Testis (tissue), 2 donors: ENCODE measurements at regions not wholly inside any gene's neighbourhood (a gene's known extent, or its start where the extent isn't known, plus 50 kb on each side); places are given as distances from the start of the nearest gene placed in this dataset.

Source experiments
- POLR2A ChIP-seq: fragments of 450-650 bp; IDR thresholded peaks from one replicate; pipeline ENCODE4 v1.6.1; 2017; ENCODE audit warnings: antibody characterized with exemption, mild to moderate bottlenecking, moderate library complexity
- TF ChIP-seq, protein P1 (sequence below), 3 experiments: fragments of 450-650 bp in 2 of 3; fragments of 200-600 bp in 1 of 3; sonication (generic) in 1 of 3; IDR thresholded peaks; one replicate each; pipeline ENCODE4 v1.5.1; 2016 to 2019; ENCODE audit warnings: antibody characterized with exemption in 3 of 3, mild to moderate bottlenecking in 2 of 3, moderate library complexity in 1 of 3

DNA sequence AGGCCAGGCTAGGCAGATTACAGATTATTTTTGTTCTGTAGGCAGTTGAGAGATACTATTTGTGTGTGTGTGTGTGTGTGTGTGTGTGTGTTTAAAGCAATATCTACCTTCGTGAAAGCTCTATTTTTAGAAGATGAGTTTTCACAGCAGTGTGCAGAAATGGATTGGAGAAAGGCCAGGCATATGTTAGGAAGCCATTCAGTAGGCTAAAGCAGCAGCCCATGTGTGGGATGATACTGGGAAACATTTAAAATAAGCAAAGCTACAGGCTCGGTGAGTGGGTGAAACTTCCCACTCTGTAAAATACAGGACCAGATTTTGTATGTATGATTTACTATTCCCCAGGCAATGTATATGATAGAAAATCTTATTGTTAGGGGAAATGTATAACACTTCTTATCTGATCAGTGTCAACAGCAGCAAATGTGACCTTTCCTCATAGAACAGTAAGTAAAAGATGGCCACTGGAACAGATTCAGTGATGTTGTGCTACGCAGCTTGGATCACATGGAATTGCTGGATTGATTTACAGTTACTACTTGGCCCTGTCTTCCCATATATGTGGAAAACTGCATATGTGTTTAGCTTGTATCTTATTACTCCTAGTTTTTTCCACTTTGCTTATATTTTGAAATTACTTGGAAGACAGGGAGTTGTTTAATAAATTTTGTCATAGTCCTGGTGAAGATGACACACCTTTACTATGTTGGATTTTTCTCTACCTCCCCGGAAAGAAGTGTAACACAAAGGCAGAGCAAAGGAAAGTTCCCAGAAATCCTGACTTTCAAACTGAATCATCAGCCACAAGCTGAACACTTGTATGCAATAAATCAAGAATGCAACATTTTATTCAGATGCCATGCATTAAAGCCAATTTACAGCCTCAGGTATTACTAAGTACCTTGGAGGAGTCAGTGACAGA is 1077.7 kb upstream of the SEMA6A start:
- TF ChIP-seq POLR2A, result no peak
- TF ChIP-seq, protein P1, sequence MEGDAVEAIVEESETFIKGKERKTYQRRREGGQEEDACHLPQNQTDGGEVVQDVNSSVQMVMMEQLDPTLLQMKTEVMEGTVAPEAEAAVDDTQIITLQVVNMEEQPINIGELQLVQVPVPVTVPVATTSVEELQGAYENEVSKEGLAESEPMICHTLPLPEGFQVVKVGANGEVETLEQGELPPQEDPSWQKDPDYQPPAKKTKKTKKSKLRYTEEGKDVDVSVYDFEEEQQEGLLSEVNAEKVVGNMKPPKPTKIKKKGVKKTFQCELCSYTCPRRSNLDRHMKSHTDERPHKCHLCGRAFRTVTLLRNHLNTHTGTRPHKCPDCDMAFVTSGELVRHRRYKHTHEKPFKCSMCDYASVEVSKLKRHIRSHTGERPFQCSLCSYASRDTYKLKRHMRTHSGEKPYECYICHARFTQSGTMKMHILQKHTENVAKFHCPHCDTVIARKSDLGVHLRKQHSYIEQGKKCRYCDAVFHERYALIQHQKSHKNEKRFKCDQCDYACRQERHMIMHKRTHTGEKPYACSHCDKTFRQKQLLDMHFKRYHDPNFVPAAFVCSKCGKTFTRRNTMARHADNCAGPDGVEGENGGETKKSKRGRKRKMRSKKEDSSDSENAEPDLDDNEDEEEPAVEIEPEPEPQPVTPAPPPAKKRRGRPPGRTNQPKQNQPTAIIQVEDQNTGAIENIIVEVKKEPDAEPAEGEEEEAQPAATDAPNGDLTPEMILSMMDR (IDR thresholded peaks at IDR 0.05), result no peak
